VCaP (cell line): ENCODE measurements at regions not wholly inside any gene's neighbourhood (a gene's known extent, or its start where the extent isn't known, plus 50 kb on each side); places are given as distances from the start of the nearest gene placed in this dataset.

Experiments used
- H3K27ac ChIP-seq: fragments of 450-650 bp; 2 replicates; pipeline ENCODE4 v1.5.1; 2017
- CTCF ChIP-seq: fragments of 450-650 bp; conservative IDR thresholded peaks from 2 replicates; pipeline ENCODE4 v1.5.1; 2017; ENCODE audit warnings: mild to moderate bottlenecking, moderate library complexity

- no peak for TF ChIP-seq CTCF
Measured at GRCh38 chr21:32087447-32087846, 191.4 kb downstream of the MIS18A start.

GRCh38 chr21:32083197-32083596, 195.7 kb downstream of the MIS18A start:
- TF ChIP-seq CTCF = no peak
- no peak overlapping the region for H3K27ac ChIP-seq

More at GRCh38 chr21:32087447-32087846, 191.4 kb downstream of the MIS18A start:
- H3K27ac ChIP-seq = no peak overlapping the region

- no peak overlapping the region for H3K27ac ChIP-seq
- no peak for TF ChIP-seq CTCF
Measured at GRCh38 chr21:32082466-32082865, 196.4 kb downstream of the MIS18A start.

- no peak for TF ChIP-seq CTCF
- peak overlapping the region; percentile 95; the same call in 1 of the 2 replicates for H3K27ac ChIP-seq
Measured at GRCh38 chr21:32073593-32073992, 200.8 kb downstream of the HUNK start.

GRCh38 chr21:32073190-32073589, 200.4 kb downstream of the HUNK start:
- TF ChIP-seq CTCF = no peak
- H3K27ac ChIP-seq = peak overlapping the region; percentile 95; the same call in 1 of the 2 replicates

GRCh38 chr21:32071620-32072019, 198.8 kb downstream of the HUNK start:
- peak overlapping the region; percentile 66 for H3K27ac ChIP-seq

- TF ChIP-seq CTCF = no peak
- H3K27ac ChIP-seq = peak overlapping the region; percentile 66
Measured at GRCh38 chr21:32070676-32071330, 198.0 kb downstream of the HUNK start.

GRCh38 chr21:32070126-32070525, 197.3 kb downstream of the HUNK start:
- no peak for TF ChIP-seq CTCF
- H3K27ac ChIP-seq = peak overlapping the region; percentile 66
